Stromal cell of bone marrow (primary cell): ENCODE measurements at regions not wholly inside any gene's neighbourhood (a gene's known extent, or its start where the extent isn't known, plus 50 kb on each side); places are given as distances from the start of the nearest gene placed in this dataset.

ENCODE experiments used
- DNase-seq: peaks from one replicate; pipeline ENCODE4 v3.0.0-alpha.2; 2012; ENCODE audit warnings: low read depth

- no peak for DNase-seq
These were observed 1081.6 kb downstream of the BRD1 start for GRCh38 chr22:48745842-48746788.

GRCh38 chr22:48744967-48745841, 1082.5 kb downstream of the BRD1 start:
- DNase-seq, result no peak

- DNase-seq, result no peak
These were observed 1083.4 kb downstream of the BRD1 start for GRCh38 chr22:48744283-48744641.

GRCh38 chr22:48743601-48744282, 1083.9 kb downstream of the BRD1 start:
- DNase-seq, result no peak

GRCh38 chr22:48742556-48743343, 1084.9 kb downstream of the BRD1 start:
- no peak for DNase-seq

- DNase-seq, result no peak
These were observed 1085.5 kb downstream of the BRD1 start for GRCh38 chr22:48742191-48742555.

GRCh38 chr22:48741540-48741939, 1086.1 kb downstream of the BRD1 start:
- no peak for DNase-seq

GRCh38 chr22:48740731-48741405, 1086.8 kb downstream of the BRD1 start:
- DNase-seq, result no peak

GRCh38 chr22:48740086-48740730, 1087.5 kb downstream of the BRD1 start:
- no peak for DNase-seq

- DNase-seq, result no peak
These were observed 1088.2 kb downstream of the BRD1 start for GRCh38 chr22:48739348-48740085.

- DNase-seq, result no peak
These were observed 1089.3 kb downstream of the BRD1 start for GRCh38 chr22:48738204-48738980.

- DNase-seq, result no peak
These were observed 1090.0 kb downstream of the BRD1 start for GRCh38 chr22:48737461-48738203.

GRCh38 chr22:48736593-48737460, 1090.8 kb downstream of the BRD1 start:
- no peak for DNase-seq

- no peak for DNase-seq
These were observed 1092.7 kb downstream of the BRD1 start for GRCh38 chr22:48734961-48735360.

- DNase-seq, result no peak
These were observed 1093.3 kb downstream of the BRD1 start for GRCh38 chr22:48734359-48734758.

GRCh38 chr22:48729499-48730171, 1098.0 kb downstream of the BRD1 start:
- no peak for DNase-seq
